ENCODE measurements at regions not wholly inside any gene's neighbourhood (a gene's known extent, or its start where the extent isn't known, plus 50 kb on each side); places are given as distances from the start of the nearest gene placed in this dataset.

DNA sequence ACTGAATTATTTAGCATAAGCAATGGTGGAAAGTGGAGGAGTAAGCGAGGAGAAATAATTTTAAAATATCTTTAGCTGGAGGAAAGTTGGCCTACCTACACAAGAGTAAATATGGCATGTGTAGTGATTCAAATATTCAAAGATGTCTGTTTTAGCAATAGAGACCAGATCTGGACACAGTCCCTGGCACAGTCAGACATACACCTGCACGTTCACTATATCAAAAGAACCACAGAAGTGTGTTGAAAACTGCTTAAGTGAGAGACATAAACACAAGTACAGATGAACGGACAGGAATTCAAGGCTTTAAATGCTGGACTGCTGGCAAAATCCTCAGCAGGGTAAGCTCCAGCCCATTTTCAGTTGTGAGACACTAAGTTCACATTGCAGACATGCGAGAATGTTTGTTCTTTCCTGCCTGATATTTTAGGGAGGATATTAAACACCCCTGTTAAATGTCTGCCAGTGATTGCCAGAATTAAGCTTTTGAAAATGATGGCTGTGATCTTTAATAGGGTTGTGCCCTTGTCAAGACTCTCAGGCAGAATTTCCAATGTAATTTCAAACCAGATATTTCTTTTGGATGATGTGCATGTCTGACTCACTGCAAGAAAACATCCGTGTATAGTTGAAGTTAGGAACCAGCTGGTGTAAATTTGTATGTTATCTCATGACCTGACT, 810.6 kb downstream of the TLE4 start:
- intact Hi-C loops (cut with DNase I): no loop called here
- TF ChIP-seq, protein P1, sequence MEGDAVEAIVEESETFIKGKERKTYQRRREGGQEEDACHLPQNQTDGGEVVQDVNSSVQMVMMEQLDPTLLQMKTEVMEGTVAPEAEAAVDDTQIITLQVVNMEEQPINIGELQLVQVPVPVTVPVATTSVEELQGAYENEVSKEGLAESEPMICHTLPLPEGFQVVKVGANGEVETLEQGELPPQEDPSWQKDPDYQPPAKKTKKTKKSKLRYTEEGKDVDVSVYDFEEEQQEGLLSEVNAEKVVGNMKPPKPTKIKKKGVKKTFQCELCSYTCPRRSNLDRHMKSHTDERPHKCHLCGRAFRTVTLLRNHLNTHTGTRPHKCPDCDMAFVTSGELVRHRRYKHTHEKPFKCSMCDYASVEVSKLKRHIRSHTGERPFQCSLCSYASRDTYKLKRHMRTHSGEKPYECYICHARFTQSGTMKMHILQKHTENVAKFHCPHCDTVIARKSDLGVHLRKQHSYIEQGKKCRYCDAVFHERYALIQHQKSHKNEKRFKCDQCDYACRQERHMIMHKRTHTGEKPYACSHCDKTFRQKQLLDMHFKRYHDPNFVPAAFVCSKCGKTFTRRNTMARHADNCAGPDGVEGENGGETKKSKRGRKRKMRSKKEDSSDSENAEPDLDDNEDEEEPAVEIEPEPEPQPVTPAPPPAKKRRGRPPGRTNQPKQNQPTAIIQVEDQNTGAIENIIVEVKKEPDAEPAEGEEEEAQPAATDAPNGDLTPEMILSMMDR (IDR thresholded peaks at IDR 0.05): no peak
- TF ChIP-seq POLR2A (IDR thresholded peaks at IDR 0.05): no peak
- Histone ChIP-seq H3K27ac (no peak overlapping the region), H3K27me3 (no peaks in the 10 kb centered on the region), H3K36me3 (replicated peaks in 1 of 2) (no peaks in the 10 kb centered on the region), H3K4me1 (replicated peaks in 1 of 2) (no peaks in the 10 kb centered on the region), H3K4me3 (no peak overlapping the region), H3K9me3 (replicated peaks in 1 of 3) (no peaks in the 10 kb centered on the region)
- 60 to 72% (median 71%) methylated on average over 5 of the region's 5 CpGs for WGBS, 4 donors
- no peak for DNase-seq

DNA sequence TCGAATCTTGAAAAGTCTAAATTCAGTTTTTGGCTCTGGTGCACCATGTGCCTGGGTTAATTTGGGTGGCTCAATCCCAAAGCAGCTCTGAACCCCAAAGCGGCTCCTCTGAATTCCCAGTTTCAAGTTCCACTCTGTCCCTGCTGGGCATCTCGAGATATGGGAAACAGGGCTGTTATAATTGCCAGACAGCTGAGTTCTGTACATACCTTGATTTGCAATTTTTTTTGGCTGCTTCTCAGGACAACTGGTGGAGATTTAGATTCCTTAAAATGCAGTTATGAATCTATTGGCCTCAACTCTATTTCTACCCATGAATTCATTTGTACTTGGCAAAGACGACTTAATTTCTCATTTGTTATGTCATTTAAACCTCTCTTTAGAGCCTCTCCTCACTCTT, 808.5 kb downstream of the TLE4 start:
- intact Hi-C loops (cut with DNase I): no loop called here
- no peaks in the 10 kb centered on the region for H3K36me3 ChIP-seq (replicated peaks in 1 of 2)
- no peak overlapping the region for H3K4me3 ChIP-seq
- DNase-seq: no peak
- no peaks in the 10 kb centered on the region for H3K9me3 ChIP-seq (replicated peaks in 1 of 3)
- TF ChIP-seq, protein P1 (IDR thresholded peaks at IDR 0.05): no peak
- WGBS, 4 donors: 71 to 90% (median 84%) methylated on average over 4 of the region's 4 CpGs
- no peaks in the 10 kb centered on the region for H3K4me1 ChIP-seq (replicated peaks in 1 of 2)
- no peaks in the 10 kb centered on the region for H3K27me3 ChIP-seq
- no peak overlapping the region for H3K27ac ChIP-seq

DNA sequence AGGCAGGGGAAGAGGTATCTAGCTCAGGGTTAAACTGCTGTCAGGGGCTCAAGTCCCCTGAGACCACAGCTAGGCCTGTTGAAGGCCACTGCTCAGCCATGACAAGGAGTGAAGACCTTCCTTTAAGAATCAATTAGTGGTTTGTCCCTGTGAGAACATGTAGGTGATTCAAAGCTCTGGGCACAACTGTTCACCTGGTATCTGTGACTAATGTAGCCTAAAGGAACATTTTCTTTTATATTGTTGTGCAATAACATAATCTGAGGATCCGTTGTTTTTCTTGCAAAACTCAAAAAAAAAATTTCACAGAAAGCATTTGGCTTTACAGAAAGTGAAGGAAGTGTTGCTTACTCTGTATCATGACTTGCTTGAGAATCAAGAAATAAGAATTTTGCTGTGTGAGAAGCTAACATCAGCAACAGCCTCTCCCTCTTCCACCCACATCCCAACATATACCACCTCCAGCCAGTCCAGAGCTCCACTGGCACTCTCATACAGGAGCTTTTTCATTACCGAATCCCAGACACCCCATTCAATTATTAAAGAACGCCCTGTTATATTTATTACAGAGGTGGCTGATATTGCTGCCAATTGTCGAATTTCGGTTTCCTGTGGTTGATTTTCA, 807.0 kb downstream of the TLE4 start:
- H3K9me3 ChIP-seq (replicated peaks in 1 of 3): no peaks in the 10 kb centered on the region
- no peak for DNase-seq
- TF ChIP-seq POLR2A (IDR thresholded peaks at IDR 0.05): no peak
- TF ChIP-seq, protein P1 (IDR thresholded peaks at IDR 0.05): no peak
- H3K27ac ChIP-seq: no peak overlapping the region
- no peaks in the 10 kb centered on the region for H3K4me1 ChIP-seq (replicated peaks in 1 of 2)
- no peaks in the 10 kb centered on the region for H3K36me3 ChIP-seq (replicated peaks in 1 of 2)
- H3K4me3 ChIP-seq: no peak overlapping the region
- H3K27me3 ChIP-seq: no peaks in the 10 kb centered on the region
- intact Hi-C loops (cut with DNase I): no loop called here
- 65 to 82% (median 69%) methylated on average over 5 of the region's 5 CpGs for WGBS, 4 donors

DNA sequence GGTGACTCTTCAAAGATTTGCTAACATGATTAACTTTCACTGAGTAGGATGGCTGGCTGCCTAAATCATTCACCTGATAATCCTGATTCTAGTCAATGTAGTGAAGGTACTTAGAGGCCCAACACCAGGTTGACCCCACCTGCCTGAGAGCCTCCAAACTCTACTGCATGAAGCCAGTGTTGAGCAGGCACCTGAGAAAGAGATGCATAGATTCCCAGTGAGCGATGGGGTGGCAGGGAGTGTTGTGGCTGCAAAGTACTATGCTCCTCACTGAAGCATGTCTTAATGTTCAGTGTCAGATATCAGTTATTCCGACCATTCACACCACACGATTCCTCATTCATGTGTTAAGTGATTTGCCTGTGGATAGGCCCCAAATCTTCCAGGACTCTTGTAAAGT, 804.4 kb downstream of the TLE4 start:
- DNase-seq: no peak
- H3K9me3 ChIP-seq (replicated peaks in 1 of 3): no peaks in the 10 kb centered on the region
- TF ChIP-seq, protein P1 (IDR thresholded peaks at IDR 0.05): no peak
- no peak for TF ChIP-seq POLR2A (IDR thresholded peaks at IDR 0.05)
- 79 to 95% (median 91%) methylated on average over 3 of the region's 3 CpGs for WGBS, 4 donors
- no peak overlapping the region for H3K4me3 ChIP-seq
- no peaks in the 10 kb centered on the region for H3K27me3 ChIP-seq
- H3K36me3 ChIP-seq (replicated peaks in 1 of 2): no peaks in the 10 kb centered on the region
- intact Hi-C loops (cut with DNase I): no loop called here
- H3K4me1 ChIP-seq (replicated peaks in 1 of 2): no peaks in the 10 kb centered on the region
- H3K27ac ChIP-seq: no peak overlapping the region

Measured in adrenal gland (tissue), 9 donors.